Tibial nerve (tissue), 3 donors: ENCODE measurements at regions not wholly inside any gene's neighbourhood (a gene's known extent, or its start where the extent isn't known, plus 50 kb on each side); places are given as distances from the start of the nearest gene placed in this dataset.

ENCODE experiments used
- POLR2A ChIP-seq, 2 donors: fragments of 450-650 bp; IDR thresholded peaks; one replicate each; pipeline ENCODE4 v1.6.1; 2017; ENCODE audit warnings: antibody characterized with exemption in 2 of 2, mild to moderate bottlenecking in 2 of 2, moderate library complexity in 2 of 2
- TF ChIP-seq, protein P1 (sequence below), 5 experiments: fragments of 200-600 bp in 3 of 5; fragments of 450-650 bp in 2 of 5; sonication (generic) in 3 of 5; IDR thresholded peaks; one replicate each; pipeline ENCODE4 v1.5.1; 2016 to 2019; ENCODE audit warnings: antibody characterized with exemption in 5 of 5, mild to moderate bottlenecking in 3 of 5, moderate library complexity in 2 of 5

DNA sequence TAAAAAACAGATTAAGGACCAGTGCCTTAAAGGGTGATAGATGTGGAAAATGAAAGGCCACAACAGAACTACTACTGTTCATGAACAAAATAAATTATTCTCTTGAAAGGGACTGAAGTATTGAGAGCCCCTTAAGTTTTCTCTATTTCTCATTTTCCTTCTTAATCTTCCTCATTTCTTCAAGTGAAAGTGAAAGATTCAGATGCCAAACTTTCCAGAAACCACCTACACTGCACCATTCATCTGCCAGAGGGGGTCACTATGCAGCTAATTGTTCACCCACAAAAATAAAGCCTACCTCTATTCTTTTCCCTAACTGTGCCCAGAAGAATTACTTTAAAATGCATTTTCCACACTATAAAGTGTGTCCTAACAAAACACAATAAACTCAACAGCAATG is 140.1 kb downstream of the NR4A2 start:
- TF ChIP-seq, protein P1, sequence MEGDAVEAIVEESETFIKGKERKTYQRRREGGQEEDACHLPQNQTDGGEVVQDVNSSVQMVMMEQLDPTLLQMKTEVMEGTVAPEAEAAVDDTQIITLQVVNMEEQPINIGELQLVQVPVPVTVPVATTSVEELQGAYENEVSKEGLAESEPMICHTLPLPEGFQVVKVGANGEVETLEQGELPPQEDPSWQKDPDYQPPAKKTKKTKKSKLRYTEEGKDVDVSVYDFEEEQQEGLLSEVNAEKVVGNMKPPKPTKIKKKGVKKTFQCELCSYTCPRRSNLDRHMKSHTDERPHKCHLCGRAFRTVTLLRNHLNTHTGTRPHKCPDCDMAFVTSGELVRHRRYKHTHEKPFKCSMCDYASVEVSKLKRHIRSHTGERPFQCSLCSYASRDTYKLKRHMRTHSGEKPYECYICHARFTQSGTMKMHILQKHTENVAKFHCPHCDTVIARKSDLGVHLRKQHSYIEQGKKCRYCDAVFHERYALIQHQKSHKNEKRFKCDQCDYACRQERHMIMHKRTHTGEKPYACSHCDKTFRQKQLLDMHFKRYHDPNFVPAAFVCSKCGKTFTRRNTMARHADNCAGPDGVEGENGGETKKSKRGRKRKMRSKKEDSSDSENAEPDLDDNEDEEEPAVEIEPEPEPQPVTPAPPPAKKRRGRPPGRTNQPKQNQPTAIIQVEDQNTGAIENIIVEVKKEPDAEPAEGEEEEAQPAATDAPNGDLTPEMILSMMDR (IDR thresholded peaks at IDR 0.05) = peak in 2 of 5 experiments; percentile 7 to 30
- TF ChIP-seq POLR2A (IDR thresholded peaks at IDR 0.05) = no peak
